ENCODE measurements at regions not wholly inside any gene's neighbourhood (a gene's known extent, or its start where the extent isn't known, plus 50 kb on each side); places are given as distances from the start of the nearest gene placed in this dataset.
A peak's percentile ranks its signal among the peaks of the same experiment; 100 is the strongest.

- intact Hi-C loops (cut with DNase I), result no loop called here
- Histone ChIP-seq H3K9me3 (no peaks in the 10 kb centered on the region), H3K27ac (no peak overlapping the region), H3K4me1 (no peaks in the 10 kb centered on the region), H3K27me3 (no peaks in the 10 kb centered on the region), H3K4me3 (no peak overlapping the region), H3K36me3 (replicated peaks in 1 of 2; ENCODE audit: insufficient read depth in 1 of 2, low read depth in 2 of 2) (no peaks in the 10 kb centered on the region)
- 79 to 84% methylated on average over 3 of the region's 3 CpGs for WGBS, 2 donors
- TF ChIP-seq, protein P1, sequence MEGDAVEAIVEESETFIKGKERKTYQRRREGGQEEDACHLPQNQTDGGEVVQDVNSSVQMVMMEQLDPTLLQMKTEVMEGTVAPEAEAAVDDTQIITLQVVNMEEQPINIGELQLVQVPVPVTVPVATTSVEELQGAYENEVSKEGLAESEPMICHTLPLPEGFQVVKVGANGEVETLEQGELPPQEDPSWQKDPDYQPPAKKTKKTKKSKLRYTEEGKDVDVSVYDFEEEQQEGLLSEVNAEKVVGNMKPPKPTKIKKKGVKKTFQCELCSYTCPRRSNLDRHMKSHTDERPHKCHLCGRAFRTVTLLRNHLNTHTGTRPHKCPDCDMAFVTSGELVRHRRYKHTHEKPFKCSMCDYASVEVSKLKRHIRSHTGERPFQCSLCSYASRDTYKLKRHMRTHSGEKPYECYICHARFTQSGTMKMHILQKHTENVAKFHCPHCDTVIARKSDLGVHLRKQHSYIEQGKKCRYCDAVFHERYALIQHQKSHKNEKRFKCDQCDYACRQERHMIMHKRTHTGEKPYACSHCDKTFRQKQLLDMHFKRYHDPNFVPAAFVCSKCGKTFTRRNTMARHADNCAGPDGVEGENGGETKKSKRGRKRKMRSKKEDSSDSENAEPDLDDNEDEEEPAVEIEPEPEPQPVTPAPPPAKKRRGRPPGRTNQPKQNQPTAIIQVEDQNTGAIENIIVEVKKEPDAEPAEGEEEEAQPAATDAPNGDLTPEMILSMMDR (IDR thresholded peaks at IDR 0.05), result no peak
- no peak for TF ChIP-seq POLR2A (IDR thresholded peaks at IDR 0.05)
- no peak for DNase-seq
- ATAC-seq, result no peak
These were observed 61.6 kb upstream of the ACSL1 start for GRCh38 chr4:184887333-184887732.

GRCh38 chr4:184887947-184888346 is 62.2 kb upstream of the ACSL1 start:
- intact Hi-C loops (cut with DNase I), result no loop called here
- DNase-seq (no peak), ATAC-seq (no peak)
- Histone ChIP-seq H3K4me1 (no peaks in the 10 kb centered on the region), H3K27me3 (no peaks in the 10 kb centered on the region), H3K27ac (no peak overlapping the region), H3K9me3 (no peaks in the 10 kb centered on the region), H3K4me3 (no peak overlapping the region), H3K36me3 (replicated peaks in 1 of 2; ENCODE audit: insufficient read depth in 1 of 2, low read depth in 2 of 2) (no peaks in the 10 kb centered on the region)
- 69 to 89% methylated on average over 6 of the region's 6 CpGs for WGBS, 2 donors
- TF ChIP-seq POLR2A (IDR thresholded peaks at IDR 0.05), result no peak
- TF ChIP-seq, protein P1 (IDR thresholded peaks at IDR 0.05), result no peak

DNA sequence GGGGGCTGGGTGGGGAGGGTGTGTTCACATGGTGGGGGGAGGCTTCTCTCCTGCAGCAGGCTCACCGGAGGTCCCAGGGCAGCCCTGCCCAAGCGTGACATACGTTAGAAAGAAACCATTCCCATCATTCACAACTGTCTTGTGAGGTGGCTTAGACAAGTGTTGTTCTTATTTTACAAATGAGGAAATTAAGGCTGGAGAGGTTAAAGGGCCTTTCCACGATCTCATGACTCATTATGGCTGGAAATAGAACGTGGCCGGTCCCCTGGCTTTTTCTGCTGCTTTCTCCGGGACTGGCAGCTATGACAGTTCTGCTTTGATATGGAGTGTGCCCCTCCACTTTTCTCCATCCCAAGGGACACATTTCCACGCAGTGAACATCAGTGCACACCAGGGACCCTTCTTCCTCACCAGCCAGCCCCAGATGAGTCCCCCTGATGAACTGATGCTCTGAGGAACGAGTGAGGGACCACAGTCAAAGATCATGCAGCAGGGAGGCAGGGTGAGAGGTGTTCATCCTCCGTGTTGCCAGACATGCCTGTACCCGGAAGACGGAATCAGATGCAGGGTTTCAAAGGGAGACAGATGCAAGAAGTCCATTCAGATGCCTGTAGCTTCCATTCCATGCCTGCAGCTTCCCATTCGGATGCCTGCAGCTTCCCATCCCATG is 64.0 kb upstream of the ACSL1 start:
- TF ChIP-seq POLR2A (IDR thresholded peaks at IDR 0.05), result no peak
- TF ChIP-seq, protein P1 (IDR thresholded peaks at IDR 0.05), result no peak
- Histone ChIP-seq H3K9me3 (no peaks in the 10 kb centered on the region), H3K27ac (no peak overlapping the region), H3K4me1 (no peaks in the 10 kb centered on the region), H3K27me3 (no peaks in the 10 kb centered on the region), H3K4me3 (no peak overlapping the region), H3K36me3 (replicated peaks in 1 of 2; ENCODE audit: insufficient read depth in 1 of 2, low read depth in 2 of 2) (no peaks in the 10 kb centered on the region)
- peak in 1 of 4 donors; percentile 11 for DNase-seq
- WGBS, 2 donors, result 57 to 58% methylated on average over 12 to 13 of the region's 13 CpGs
- ATAC-seq, result no peak
- intact Hi-C loops (cut with DNase I), result no loop called here

- DNase-seq (no peak), ATAC-seq (no peak)
- no peak for TF ChIP-seq POLR2A (IDR thresholded peaks at IDR 0.05)
- TF ChIP-seq, protein P1 (IDR thresholded peaks at IDR 0.05), result no peak
- no peaks in the 10 kb centered on the region for H3K4me1 ChIP-seq
- H3K27ac ChIP-seq, result no peak overlapping the region
- intact Hi-C loops (cut with DNase I), result no loop called here
- no peaks in the 10 kb centered on the region for H3K27me3 ChIP-seq
- H3K4me3 ChIP-seq, result no peak overlapping the region
- 50 to 62% methylated on average over 5 of the region's 5 CpGs for WGBS, 2 donors
- no peaks in the 10 kb centered on the region for H3K36me3 ChIP-seq (replicated peaks in 1 of 2; ENCODE audit: insufficient read depth in 1 of 2, low read depth in 2 of 2)
- no peaks in the 10 kb centered on the region for H3K9me3 ChIP-seq
These were observed 64.7 kb upstream of the ACSL1 start for GRCh38 chr4:184890499-184890898.

DNA sequence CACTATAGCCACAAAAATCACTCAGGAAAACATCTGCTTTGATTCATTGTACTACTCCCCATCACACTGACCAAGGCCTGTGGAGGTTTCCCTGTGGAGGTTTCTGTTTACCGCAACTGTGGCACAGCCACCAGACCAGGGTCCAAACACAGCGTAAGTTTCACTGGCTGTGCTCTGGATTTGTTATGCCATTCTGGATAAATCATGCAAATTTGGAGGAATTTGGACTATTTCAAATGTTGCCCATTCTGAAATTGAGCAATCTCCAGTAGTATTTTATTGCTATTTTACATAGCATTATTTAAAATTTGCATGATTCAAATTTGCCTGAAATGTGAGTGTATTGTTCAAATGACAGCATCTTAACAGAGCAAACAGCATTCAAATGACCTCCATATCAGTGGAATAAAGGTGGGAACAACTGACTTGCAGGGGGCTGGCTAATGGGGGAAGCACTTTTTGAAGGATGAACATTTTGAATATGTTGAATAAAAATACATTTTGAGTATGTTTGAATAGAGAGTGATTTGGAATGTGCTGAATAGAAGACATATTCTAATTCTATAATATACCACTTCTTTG is 66.1 kb upstream of the ACSL1 start:
- TF ChIP-seq, protein P1 (IDR thresholded peaks at IDR 0.05), result no peak
- TF ChIP-seq POLR2A (IDR thresholded peaks at IDR 0.05), result no peak
- Histone ChIP-seq H3K4me1 (no peaks in the 10 kb centered on the region), H3K36me3 (replicated peaks in 1 of 2; ENCODE audit: insufficient read depth in 1 of 2, low read depth in 2 of 2) (no peaks in the 10 kb centered on the region), H3K27ac (no peak overlapping the region), H3K4me3 (no peak overlapping the region), H3K9me3 (no peaks in the 10 kb centered on the region), H3K27me3 (no peaks in the 10 kb centered on the region)
- intact Hi-C loops (cut with DNase I), result no loop called here
- ATAC-seq, result no peak
- DNase-seq, result no peak
- 98 to 100% methylated on average over 2 of the region's 2 CpGs for WGBS, 2 donors

Data from body of pancreas (tissue), 4 donors.